ENCODE measurements at regions not wholly inside any gene's neighbourhood (a gene's known extent, or its start where the extent isn't known, plus 50 kb on each side); places are given as distances from the start of the nearest gene placed in this dataset.
A peak's percentile ranks its signal among the peaks of the same experiment; 100 is the strongest.

DNA sequence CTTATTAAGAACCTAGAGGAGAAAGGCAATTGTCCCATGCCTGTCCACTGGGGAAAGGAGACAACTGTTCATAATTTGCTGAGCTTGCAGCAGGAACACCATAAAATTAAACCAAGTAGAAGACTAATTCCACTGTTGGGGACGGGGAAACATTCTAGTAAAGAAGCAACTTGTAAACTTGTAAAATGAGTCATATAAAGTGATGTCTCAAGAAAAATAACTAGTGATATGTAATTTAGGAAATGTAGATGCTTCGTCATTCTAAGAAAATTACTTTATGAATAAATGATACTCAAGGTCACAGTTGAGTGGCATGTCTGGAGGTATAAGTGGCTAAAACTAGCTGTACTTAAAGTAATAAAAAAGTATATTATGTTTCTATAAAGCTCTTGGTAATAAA lies 121.2 kb upstream of the MID1 start:
- no peak overlapping the region for H3K4me2 ChIP-seq
- ChIA-PET POLR2A (no interaction called here), CTCF (no interaction called here)
- H3K9me3 ChIP-seq: no peaks in the 10 kb centered on the region
- H3K4me3 ChIP-seq: no peak overlapping the region
- DNase-seq (ENCODE audit: low read depth in 1 of 2, low spot score in 1 of 2) (no peak), FAIRE-seq (no peak), ATAC-seq (no peak)
- TF ChIP-seq ZFP36 (IDR thresholded peaks at IDR 0.05; ENCODE audit: borderline replicate concordance, partially characterized antibody): no peak
- no peak for TF ChIP-seq KDM1A (IDR thresholded peaks at IDR 0.05; ENCODE audit: low read depth)
- peak; percentile 23 for TF ChIP-seq MAFK (IDR thresholded peaks at IDR 0.05; ENCODE audit: partially characterized antibody)
- TF ChIP-seq ZC3H11A (IDR thresholded peaks at IDR 0.05): no peak
- no peak overlapping the region for H3K27ac ChIP-seq
- no peaks in the 10 kb centered on the region for H3K4me1 ChIP-seq
- WGBS (ENCODE audit: missing lambda C conversion rate): 69% methylated on average over 2 of the region's 2 CpGs

GRCh38 chrX:10743476-10743875 lies 123.1 kb upstream of the MID1 start:
- CTCF ChIA-PET: interaction anchor here (1.8 kb wide), 1 partner anchor 21 kb away, joined by 7 read pairs; no protein-coding TSS in a partner anchor
- no peak for ATAC-seq
- Histone ChIP-seq H3K4me2 (no peak overlapping the region), H3K9me3 (no peaks in the 10 kb centered on the region), H3K4me1 (no peaks in the 10 kb centered on the region), H3K27ac (no peak overlapping the region), H3K4me3 (no peak overlapping the region)
- no peak for DNase-seq (ENCODE audit: low read depth in 1 of 2, low spot score in 1 of 2)
- POLR2A ChIA-PET: no interaction called here
- TF ChIP-seq MYC (IDR thresholded peaks at IDR 0.05; ENCODE audit: borderline replicate concordance, low read length): no peak
- TF ChIP-seq ZFP36 (IDR thresholded peaks at IDR 0.05; ENCODE audit: borderline replicate concordance, partially characterized antibody): no peak
- TF ChIP-seq BHLHE40 (IDR thresholded peaks at IDR 0.05; ENCODE audit: low read depth, low read length): no peak
- FAIRE-seq: no peak
- 94% methylated on average over 2 of the region's 2 CpGs for WGBS (ENCODE audit: missing lambda C conversion rate)

GRCh38 chrX:10744007-10744406 lies 123.6 kb upstream of the MID1 start:
- ATAC-seq (no peak), DNase-seq (ENCODE audit: low read depth in 1 of 2, low spot score in 1 of 2) (no peak), FAIRE-seq (no peak)
- WGBS (ENCODE audit: missing lambda C conversion rate): 79% methylated on average over 2 of the region's 2 CpGs
- CTCF ChIA-PET: interaction anchor here (0.9 to 1.8 kb wide), 3 partner anchors 21 to 624 kb away, joined by 3 to 7 read pairs (median 3); no protein-coding TSS in a partner anchor
- TF ChIP-seq CHD4 (IDR thresholded peaks at IDR 0.05; ENCODE audit: borderline replicate concordance) (no peak), EHMT2 (IDR thresholded peaks at IDR 0.05; ENCODE audit: low read depth) (no peak), ZC3H11A (IDR thresholded peaks at IDR 0.05) (no peak), BCL3 (IDR thresholded peaks at IDR 0.05) (no peak), ESRRA (IDR thresholded peaks at IDR 0.05; ENCODE audit: borderline replicate concordance, low read length) (no peak), FOXS1 (CRISPR knock-in tag; IDR thresholded peaks at IDR 0.05) (no peak), JUN (IDR thresholded peaks at IDR 0.05) (no peak)
- TF ChIP-seq, protein P1, sequence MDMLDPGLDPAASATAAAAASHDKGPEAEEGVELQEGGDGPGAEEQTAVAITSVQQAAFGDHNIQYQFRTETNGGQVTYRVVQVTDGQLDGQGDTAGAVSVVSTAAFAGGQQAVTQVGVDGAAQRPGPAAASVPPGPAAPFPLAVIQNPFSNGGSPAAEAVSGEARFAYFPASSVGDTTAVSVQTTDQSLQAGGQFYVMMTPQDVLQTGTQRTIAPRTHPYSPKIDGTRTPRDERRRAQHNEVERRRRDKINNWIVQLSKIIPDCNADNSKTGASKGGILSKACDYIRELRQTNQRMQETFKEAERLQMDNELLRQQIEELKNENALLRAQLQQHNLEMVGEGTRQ (IDR thresholded peaks at IDR 0.05): no peak
- POLR2A ChIA-PET: no interaction called here
- no peaks in the 10 kb centered on the region for H3K4me1 ChIP-seq
- H3K27ac ChIP-seq: no peak overlapping the region
- H3K4me3 ChIP-seq: no peak overlapping the region
- H3K9me3 ChIP-seq: no peaks in the 10 kb centered on the region
- H3K4me2 ChIP-seq: no peak overlapping the region

GRCh38 chrX:10747975-10748374 lies 127.6 kb upstream of the MID1 start:
- Histone ChIP-seq H3K4me2 (no peak overlapping the region), H3K4me3 (no peak overlapping the region), H3K9me3 (no peaks in the 10 kb centered on the region), H3K4me1 (no peaks in the 10 kb centered on the region), H3K27ac (no peak overlapping the region)
- ATAC-seq (no peak), FAIRE-seq (no peak), DNase-seq (ENCODE audit: low read depth in 1 of 2, low spot score in 1 of 2) (no peak)
- ChIA-PET CTCF (no interaction called here), POLR2A (no interaction called here)
- no peak for TF ChIP-seq NR3C1 (IDR thresholded peaks at IDR 0.05)
- TF ChIP-seq EP300 (IDR thresholded peaks at IDR 0.05): no peak
- TF ChIP-seq RFX5 (IDR thresholded peaks at IDR 0.05): no peak
- TF ChIP-seq BCL3 (IDR thresholded peaks at IDR 0.05): no peak
- no peak for TF ChIP-seq RAD21 (conservative IDR thresholded peaks at IDR 0.05 in 1 of 2, IDR thresholded peaks at IDR 0.05 in 1 of 2)
- no peak for TF ChIP-seq FOXS1 (CRISPR knock-in tag; IDR thresholded peaks at IDR 0.05)
- no peak for TF ChIP-seq REST (IDR thresholded peaks at IDR 0.05)
- no peak for TF ChIP-seq SMC3 (IDR thresholded peaks at IDR 0.05)
- no peak for TF ChIP-seq FOSL2 (IDR thresholded peaks at IDR 0.05)
- TF ChIP-seq FOSL2 (CRISPR knock-in tag; IDR thresholded peaks at IDR 0.05): no peak
- TF ChIP-seq TP53 (CRISPR knock-in tag; IDR thresholded peaks at IDR 0.05): no peak
- TF ChIP-seq HEYL (CRISPR knock-in tag; IDR thresholded peaks at IDR 0.05): no peak
- 25% methylated on average over 1 of the region's 1 CpG for WGBS (ENCODE audit: missing lambda C conversion rate)
